Tibial nerve (tissue), 4 donors: ENCODE measurements at regions not wholly inside any gene's neighbourhood (a gene's known extent, or its start where the extent isn't known, plus 50 kb on each side); places are given as distances from the start of the nearest gene placed in this dataset.

ENCODE experiments used
- DNase-seq, 2 donors: peaks; one replicate each; pipeline ENCODE4 v3.0.0-alpha.2; 2019; ENCODE audit warnings: low spot score in 2 of 2
- H3K27ac ChIP-seq, 4 donors: fragments of 200-600 bp; sonication (generic) in 3 of 4; one replicate each; pipeline ENCODE4 v1.5.1; 2017 to 2019; ENCODE audit warnings: mild to moderate bottlenecking in 1 of 4
- H3K27me3 ChIP-seq, 2 donors: fragments of 200-600 bp; sonication (generic) in 1 of 2; one replicate each; pipeline versions ENCODE4 v1.5.1 to v1.6.0; 2017 to 2019
- H3K36me3 ChIP-seq, 3 donors: fragments of 200-600 bp; sonication (generic); one replicate each; pipeline ENCODE4 v1.5.1; 2018 to 2019
- H3K4me1 ChIP-seq, 4 donors: fragments of 200-600 bp; sonication (generic) in 3 of 4; one replicate each; pipeline ENCODE4 v1.5.1; 2017 to 2019
- H3K4me3 ChIP-seq, 4 donors: fragments of 200-600 bp; sonication (generic) in 3 of 4; one replicate each; pipeline ENCODE4 v1.5.1; 2017 to 2019; ENCODE audit warnings: mild to moderate bottlenecking in 1 of 4, moderate library complexity in 1 of 4
- H3K9me3 ChIP-seq, 4 donors: fragments of 200-600 bp; sonication (generic) in 3 of 4; one replicate each; pipeline ENCODE4 v1.5.1; 2017 to 2019
- CTCF ChIP-seq, 5 experiments: fragments of 200-600 bp in 3 of 5; fragments of 450-650 bp in 2 of 5; sonication (generic) in 3 of 5; IDR thresholded peaks; one replicate each; pipeline ENCODE4 v1.5.1; 2016 to 2019; ENCODE audit warnings: antibody characterized with exemption in 5 of 5, mild to moderate bottlenecking in 3 of 5, moderate library complexity in 2 of 5
- EP300 ChIP-seq, 2 donors: sonication (generic); formaldehyde crosslinking; IDR thresholded peaks; one replicate each; pipeline ENCODE4 v1.6.1; 2017; ENCODE audit warnings: antibody characterized with exemption in 2 of 2, mild to moderate bottlenecking in 1 of 2
- POLR2A ChIP-seq, 2 donors: fragments of 450-650 bp; IDR thresholded peaks; one replicate each; pipeline ENCODE4 v1.6.1; 2017; ENCODE audit warnings: antibody characterized with exemption in 2 of 2, mild to moderate bottlenecking in 2 of 2, moderate library complexity in 2 of 2
- WGBS, 2 donors: methylation state at CpG; one replicate each; pipeline ENCODE4 v1.1.5; 2018; 5-methylcytosine and 5-hydroxymethylcytosine counted together

GRCh38 chr2:196389670-196390069, 218.3 kb upstream of the STK17B start:
- TF ChIP-seq EP300 (IDR thresholded peaks at IDR 0.05), result no peak
- TF ChIP-seq CTCF (IDR thresholded peaks at IDR 0.05), result no peak
- no peak for TF ChIP-seq POLR2A (IDR thresholded peaks at IDR 0.05)
- no peaks in the 10 kb centered on the region for H3K27me3 ChIP-seq
- DNase-seq, result no peak
- H3K4me1 ChIP-seq, result no peaks in the 10 kb centered on the region
- H3K9me3 ChIP-seq, result no peaks in the 10 kb centered on the region
- H3K36me3 ChIP-seq, result no peaks in the 10 kb centered on the region
- no peak overlapping the region for H3K4me3 ChIP-seq
- no peak overlapping the region for H3K27ac ChIP-seq

- DNase-seq, result no peak
- Histone ChIP-seq H3K9me3 (no peaks in the 10 kb centered on the region), H3K27me3 (no peaks in the 10 kb centered on the region), H3K27ac (no peak overlapping the region), H3K4me3 (no peak overlapping the region), H3K36me3 (no peaks in the 10 kb centered on the region), H3K4me1 (no peaks in the 10 kb centered on the region)
- 83 to 94% methylated on average over 6 of the region's 6 CpGs for WGBS, 2 donors
- no peak for TF ChIP-seq CTCF (IDR thresholded peaks at IDR 0.05)
Observed at GRCh38 chr2:196390243-196391148, 219.1 kb upstream of the STK17B start.

- no peak for TF ChIP-seq CTCF (IDR thresholded peaks at IDR 0.05)
- TF ChIP-seq EP300 (IDR thresholded peaks at IDR 0.05), result no peak
- no peak for TF ChIP-seq POLR2A (IDR thresholded peaks at IDR 0.05)
- Histone ChIP-seq H3K4me1 (no peaks in the 10 kb centered on the region), H3K27ac (no peak overlapping the region), H3K4me3 (no peak overlapping the region), H3K27me3 (no peaks in the 10 kb centered on the region), H3K36me3 (no peaks in the 10 kb centered on the region), H3K9me3 (no peaks in the 10 kb centered on the region)
- no peak for DNase-seq
- WGBS, 2 donors, result 95 to 97% methylated on average over 1 of the region's 1 CpG
Observed at GRCh38 chr2:196391149-196391479, 219.7 kb upstream of the STK17B start.

- Histone ChIP-seq H3K27ac (no peak overlapping the region), H3K4me3 (no peak overlapping the region), H3K4me1 (peaks cover 0 to 11% (median 0%) of the 10 kb centered on the region in 4 donors), H3K27me3 (no peaks in the 10 kb centered on the region), H3K36me3 (no peaks in the 10 kb centered on the region), H3K9me3 (no peaks in the 10 kb centered on the region)
- 45 to 86% methylated on average over 1 of the region's 1 CpG for WGBS, 2 donors
- no peak for TF ChIP-seq EP300 (IDR thresholded peaks at IDR 0.05)
- TF ChIP-seq POLR2A (IDR thresholded peaks at IDR 0.05), result no peak
- no peak for TF ChIP-seq CTCF (IDR thresholded peaks at IDR 0.05)
- no peak for DNase-seq
Observed at GRCh38 chr2:196399096-196399495, 227.7 kb upstream of the STK17B start.

GRCh38 chr2:196399722-196400691, 228.6 kb upstream of the STK17B start:
- TF ChIP-seq CTCF (IDR thresholded peaks at IDR 0.05) (no peak), EP300 (IDR thresholded peaks at IDR 0.05) (no peak), POLR2A (IDR thresholded peaks at IDR 0.05) (no peak)
- H3K27ac ChIP-seq, result no peak overlapping the region
- H3K9me3 ChIP-seq, result no peaks in the 10 kb centered on the region
- H3K27me3 ChIP-seq, result no peaks in the 10 kb centered on the region
- H3K36me3 ChIP-seq, result no peaks in the 10 kb centered on the region
- WGBS, 2 donors, result 21 to 23% methylated on average over 5 of the region's 5 CpGs
- peaks cover 0 to 11% (median 0%) of the 10 kb centered on the region in 4 donors for H3K4me1 ChIP-seq
- no peak overlapping the region for H3K4me3 ChIP-seq
- DNase-seq, result no peak
